Activated naive CD4-positive, alpha-beta T cell treated with anti-CD3 and anti-CD28 coated beads for 36 hours (primary cell): ENCODE measurements at regions not wholly inside any gene's neighbourhood (a gene's known extent, or its start where the extent isn't known, plus 50 kb on each side); places are given as distances from the start of the nearest gene placed in this dataset.
"Not testable (repeated sequence)": the region's sequence is repeated elsewhere in the genome, so short reads cannot be mapped to it uniquely, and the experiment has no call there.

Experiments used
- CTCF ChIA-PET: fragments of 350-600 bp; sonication (Branson Sonifier 250); formaldehyde crosslinking; loops from one replicate; lab custom pipeline; 2021; ENCODE audit warnings: antibody characterized with exemption; lab: Charles Lee
- DNase-seq: peaks from one replicate; pipeline ENCODE4 v3.0.0-alpha.2; 2020
- H3K27ac Mint-ChIP-seq: one replicate; pipeline ENCODE4 v1.8.0; 2021; ENCODE audit warnings: mild to moderate bottlenecking, mixed read lengths
- H3K27me3 Mint-ChIP-seq: one replicate; pipeline ENCODE4 v1.8.0; 2021; ENCODE audit warnings: low read depth, mixed read lengths
- H3K36me3 Mint-ChIP-seq: one replicate; pipeline ENCODE4 v1.8.0; 2021; ENCODE audit warnings: low read depth, mixed read lengths
- H3K4me1 Mint-ChIP-seq: one replicate; pipeline ENCODE4 v1.8.0; 2021; ENCODE audit warnings: low read depth, mixed read lengths
- H3K4me3 Mint-ChIP-seq: one replicate; pipeline ENCODE4 v1.8.0; 2021; ENCODE audit warnings: mild to moderate bottlenecking, moderate library complexity, mixed read lengths
- H3K9me3 Mint-ChIP-seq: one replicate; pipeline ENCODE4 v1.8.0; 2021; ENCODE audit warnings: mixed read lengths
- intact Hi-C: fragments of 100-400 bp; cut with micrococcal nuclease; formaldehyde crosslinking; loops from one replicate; pipeline ENCODE4 v1.15.1; 2023

- H3K27ac Mint-ChIP-seq, H3K9me3 Mint-ChIP-seq, CTCF ChIA-PET, H3K36me3 Mint-ChIP-seq, DNase-seq, H3K4me3 Mint-ChIP-seq, H3K4me1 Mint-ChIP-seq, intact Hi-C loops: not testable (repeated sequence)
- peaks cover 12% of the 10 kb centered on the region for H3K27me3 Mint-ChIP-seq
Observed at GRCh38 chr5:39687924-39688323, 263.1 kb upstream of the DAB2 start.

- H3K4me3 Mint-ChIP-seq: no peak overlapping the region
- H3K27ac Mint-ChIP-seq: no peak overlapping the region
- no peaks in the 10 kb centered on the region for H3K36me3 Mint-ChIP-seq
- peaks cover 7% of the 10 kb centered on the region for H3K27me3 Mint-ChIP-seq
- no peaks in the 10 kb centered on the region for H3K4me1 Mint-ChIP-seq
- DNase-seq: no peak
- no peaks in the 10 kb centered on the region for H3K9me3 Mint-ChIP-seq
- intact Hi-C loops: no loop called here
- CTCF ChIA-PET: no interaction called here
Observed at GRCh38 chr5:39680213-39680612, 255.4 kb upstream of the DAB2 start.

- intact Hi-C loops: no loop called here
- Mint-ChIP-seq H3K36me3 (no peaks in the 10 kb centered on the region), H3K9me3 (no peaks in the 10 kb centered on the region), H3K27me3 (peaks cover 5% of the 10 kb centered on the region), H3K4me3 (no peak overlapping the region), H3K27ac (no peak overlapping the region), H3K4me1 (no peaks in the 10 kb centered on the region)
- CTCF ChIA-PET: no interaction called here
- DNase-seq: no peak
Observed at GRCh38 chr5:39678534-39678933, 253.8 kb upstream of the DAB2 start.

- Mint-ChIP-seq H3K4me3 (no peak overlapping the region), H3K36me3 (no peaks in the 10 kb centered on the region), H3K27ac (no peak overlapping the region), H3K9me3 (no peaks in the 10 kb centered on the region), H3K4me1 (no peaks in the 10 kb centered on the region), H3K27me3 (peaks cover 2% of the 10 kb centered on the region)
- CTCF ChIA-PET: no interaction called here
- intact Hi-C loops: no loop called here
- DNase-seq: no peak
Observed at GRCh38 chr5:39675676-39676075, 250.9 kb upstream of the DAB2 start.

DNA sequence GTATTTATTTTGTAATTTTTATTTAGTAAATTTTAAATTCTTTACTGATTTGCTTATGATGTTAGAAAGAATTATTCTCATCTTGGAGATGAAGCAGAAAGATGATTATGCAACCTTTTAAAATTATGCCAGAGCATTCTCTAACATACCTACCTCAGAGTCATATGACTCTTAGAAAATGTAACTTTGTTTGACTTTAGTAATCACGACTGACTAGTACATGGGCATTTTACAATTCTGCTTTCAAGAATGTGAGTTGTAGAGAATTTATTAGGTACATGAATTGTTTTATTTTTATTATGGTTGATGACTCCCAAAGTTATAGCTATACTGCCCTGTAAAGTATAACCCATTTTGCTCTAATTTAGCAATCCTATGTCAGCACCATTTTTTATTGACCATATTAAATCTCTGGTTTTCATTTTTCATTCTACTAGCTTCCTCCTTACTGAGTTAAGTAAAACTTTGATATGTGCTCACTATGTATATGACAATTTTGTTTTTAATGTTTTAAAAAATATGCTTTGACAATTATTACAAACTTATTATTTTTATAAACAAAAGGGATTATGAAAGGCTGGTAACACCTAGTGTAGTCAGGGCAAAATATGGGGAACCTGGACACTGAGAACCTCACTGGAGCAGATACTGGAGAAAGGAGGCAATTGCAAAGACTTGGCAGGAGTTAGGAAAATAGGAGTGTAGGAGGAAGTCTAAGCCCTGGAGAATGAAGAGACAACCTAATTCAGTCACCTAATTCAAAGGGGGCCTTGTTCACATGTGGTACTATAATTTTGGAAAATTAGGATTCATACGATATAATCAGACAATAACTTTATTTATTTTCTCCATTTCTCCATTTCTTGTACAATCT, 249.7 kb upstream of the DAB2 start:
- Mint-ChIP-seq H3K4me1 (no peaks in the 10 kb centered on the region), H3K36me3 (no peaks in the 10 kb centered on the region), H3K9me3 (no peaks in the 10 kb centered on the region), H3K27ac (no peak overlapping the region), H3K27me3 (peaks cover 4% of the 10 kb centered on the region), H3K4me3 (no peak overlapping the region)
- DNase-seq: no peak
- CTCF ChIA-PET: interaction anchor here (0.6 to 0.7 kb wide), 2 partner anchors 299 to 1580 kb away, joined by 3 to 4 read pairs; no protein-coding TSS in a partner anchor
- intact Hi-C loops: no loop called here

- no peaks in the 10 kb centered on the region for H3K4me1 Mint-ChIP-seq
- intact Hi-C loops: no loop called here
- no peak overlapping the region for H3K4me3 Mint-ChIP-seq
- H3K27me3 Mint-ChIP-seq: peaks cover 2% of the 10 kb centered on the region
- H3K27ac Mint-ChIP-seq: no peak overlapping the region
- H3K36me3 Mint-ChIP-seq: no peaks in the 10 kb centered on the region
- no peaks in the 10 kb centered on the region for H3K9me3 Mint-ChIP-seq
- CTCF ChIA-PET: interaction anchor here (0.6 kb wide), 1 partner anchor 22 kb away, joined by 4 read pairs; no protein-coding TSS in a partner anchor
- no peak for DNase-seq
Observed at GRCh38 chr5:39671561-39671961, 246.8 kb upstream of the DAB2 start.

- CTCF ChIA-PET: no interaction called here
- H3K27ac Mint-ChIP-seq: no peak overlapping the region
- no peak for DNase-seq
- no peaks in the 10 kb centered on the region for H3K36me3 Mint-ChIP-seq
- intact Hi-C loops: no loop called here
- H3K4me1 Mint-ChIP-seq: no peaks in the 10 kb centered on the region
- no peak overlapping the region for H3K4me3 Mint-ChIP-seq
- no peaks in the 10 kb centered on the region for H3K9me3 Mint-ChIP-seq
- peaks cover 2% of the 10 kb centered on the region for H3K27me3 Mint-ChIP-seq
Observed at GRCh38 chr5:39670955-39671354, 246.2 kb upstream of the DAB2 start.

DNA sequence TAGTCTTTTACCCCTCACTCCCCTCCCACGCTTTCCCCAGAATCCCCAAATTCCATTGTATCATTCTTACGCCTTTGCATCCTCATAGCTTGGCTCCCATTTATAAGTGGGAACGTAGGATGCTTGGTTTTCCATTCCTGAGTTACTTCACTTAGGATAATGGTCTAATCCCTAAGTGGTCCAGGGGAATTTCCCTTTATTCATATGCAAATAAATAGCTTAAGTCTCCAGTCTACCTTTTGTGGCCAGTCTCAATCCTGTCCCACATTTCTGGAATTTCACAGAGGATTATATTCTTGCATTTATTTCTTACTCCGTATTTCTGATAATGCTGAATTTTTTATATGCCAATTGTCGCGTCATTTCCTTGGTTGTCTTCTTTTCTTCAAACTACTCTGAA, 245.6 kb upstream of the DAB2 start:
- DNase-seq: no peak
- Mint-ChIP-seq H3K4me1 (no peaks in the 10 kb centered on the region), H3K4me3 (no peak overlapping the region), H3K27me3 (peaks cover 2% of the 10 kb centered on the region), H3K36me3 (no peaks in the 10 kb centered on the region), H3K9me3 (no peaks in the 10 kb centered on the region), H3K27ac (no peak overlapping the region)
- CTCF ChIA-PET: no interaction called here
- intact Hi-C loops: no loop called here

- Mint-ChIP-seq H3K27me3 (peaks cover 5% of the 10 kb centered on the region), H3K4me3 (no peak overlapping the region), H3K36me3 (no peaks in the 10 kb centered on the region), H3K9me3 (no peaks in the 10 kb centered on the region), H3K4me1 (no peaks in the 10 kb centered on the region), H3K27ac (no peak overlapping the region)
- intact Hi-C loops: no loop called here
- DNase-seq: no peak
- CTCF ChIA-PET: interaction anchor here (1.0 kb wide), 1 partner anchor 17 kb away, joined by 3 read pairs; no protein-coding TSS in a partner anchor
Observed at GRCh38 chr5:39668980-39669379, 244.2 kb upstream of the DAB2 start.

GRCh38 chr5:39665328-39665727, 240.5 kb upstream of the DAB2 start:
- Mint-ChIP-seq H3K27me3 (peaks cover 3% of the 10 kb centered on the region), H3K9me3 (no peaks in the 10 kb centered on the region), H3K4me1 (peaks cover 7% of the 10 kb centered on the region), H3K27ac (no peak overlapping the region), H3K4me3 (no peak overlapping the region), H3K36me3 (no peaks in the 10 kb centered on the region)
- intact Hi-C loops: no loop called here
- no peak for DNase-seq
- CTCF ChIA-PET: no interaction called here

DNA sequence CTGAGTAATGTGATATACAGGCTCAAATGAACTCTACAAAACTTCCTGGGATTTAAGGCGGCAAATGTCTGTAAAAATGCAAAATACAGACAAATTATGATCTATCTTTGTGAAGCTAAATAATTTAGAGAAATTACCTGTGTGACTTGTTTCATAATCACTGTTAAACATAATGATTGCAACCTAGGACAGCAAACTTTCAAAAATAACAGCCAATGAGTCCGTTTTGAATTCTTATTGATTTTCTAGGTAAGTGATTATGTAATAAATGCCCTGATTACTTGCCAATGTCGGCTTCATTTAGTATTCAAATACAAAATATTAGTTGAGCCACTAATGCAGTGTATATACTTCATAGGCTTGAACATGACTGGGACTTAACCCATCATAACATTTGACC, 238.2 kb upstream of the DAB2 start:
- H3K36me3 Mint-ChIP-seq: no peaks in the 10 kb centered on the region
- no peak overlapping the region for H3K27ac Mint-ChIP-seq
- H3K9me3 Mint-ChIP-seq: no peaks in the 10 kb centered on the region
- CTCF ChIA-PET: no interaction called here
- peaks cover 3% of the 10 kb centered on the region for H3K27me3 Mint-ChIP-seq
- intact Hi-C loops: no loop called here
- H3K4me3 Mint-ChIP-seq: no peak overlapping the region
- H3K4me1 Mint-ChIP-seq: peaks cover 16% of the 10 kb centered on the region
- DNase-seq: no peak

DNA sequence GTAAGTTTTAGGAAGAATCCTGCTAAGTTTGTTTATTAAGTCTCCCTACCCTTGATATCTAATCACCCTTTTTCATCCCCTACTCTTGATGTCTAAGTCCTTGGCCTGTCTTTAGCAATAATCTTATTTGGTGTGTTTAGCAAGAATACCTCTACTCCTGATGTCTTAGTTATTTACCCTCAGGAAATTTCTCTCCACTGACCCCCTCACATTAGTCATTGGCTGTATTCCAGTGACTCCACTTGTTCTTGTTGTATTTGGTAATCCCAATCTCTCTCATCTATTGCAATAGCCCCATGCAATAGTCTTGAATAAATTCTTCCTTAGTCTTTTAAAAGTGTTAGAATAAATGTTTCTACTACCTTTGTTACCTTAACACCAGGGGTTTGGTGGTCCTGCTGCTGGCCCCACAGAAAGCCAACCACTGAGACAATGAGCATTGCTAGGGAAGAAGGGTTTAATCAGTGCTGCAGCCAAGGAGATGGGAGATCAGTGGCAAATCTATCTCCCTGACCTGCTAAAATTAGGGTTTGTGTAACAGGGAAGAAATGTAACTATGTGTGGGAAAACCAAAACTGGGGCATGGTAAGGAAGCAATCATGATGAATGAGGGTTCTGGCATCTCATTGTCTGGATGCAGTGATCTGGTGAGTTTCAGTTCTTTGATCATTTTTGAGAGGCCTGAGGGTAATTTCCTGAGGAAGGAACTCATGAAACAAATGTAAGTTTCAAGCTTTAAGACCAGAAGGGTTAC, 236.4 kb upstream of the DAB2 start:
- no peak for DNase-seq
- Mint-ChIP-seq H3K4me3 (no peak overlapping the region), H3K4me1 (peaks cover 25% of the 10 kb centered on the region), H3K27ac (no peak overlapping the region), H3K36me3 (no peaks in the 10 kb centered on the region), H3K27me3 (peaks cover 7% of the 10 kb centered on the region), H3K9me3 (no peaks in the 10 kb centered on the region)
- CTCF ChIA-PET: no interaction called here
- intact Hi-C loops: no loop called here

DNA sequence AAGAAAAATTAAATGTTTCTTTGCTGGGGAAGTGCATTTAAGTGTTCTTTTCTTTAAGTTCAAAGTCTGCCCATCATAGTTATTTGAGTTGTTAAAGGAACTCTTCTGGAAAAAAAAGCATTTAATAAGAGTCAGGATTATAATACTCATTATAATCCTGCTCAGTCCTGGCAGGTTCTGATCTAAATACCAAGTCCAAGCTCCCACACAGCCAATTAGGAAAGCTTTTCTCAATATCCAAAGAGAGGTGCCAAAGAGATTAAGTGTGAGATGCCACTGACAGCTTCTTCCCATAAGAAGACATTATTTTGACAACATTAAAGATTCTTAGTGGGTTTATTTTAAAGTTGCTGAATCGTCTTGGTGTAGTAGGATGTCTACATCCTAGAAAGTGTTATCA, 235.2 kb upstream of the DAB2 start:
- Mint-ChIP-seq H3K27ac (no peak overlapping the region), H3K4me1 (peaks cover 25% of the 10 kb centered on the region), H3K36me3 (no peaks in the 10 kb centered on the region), H3K9me3 (no peaks in the 10 kb centered on the region), H3K27me3 (peaks cover 11% of the 10 kb centered on the region), H3K4me3 (no peak overlapping the region)
- no peak for DNase-seq
- CTCF ChIA-PET: no interaction called here
- intact Hi-C loops: no loop called here
